Bronchial epithelial cell (primary cell): ENCODE measurements at regions not wholly inside any gene's neighbourhood (a gene's known extent, or its start where the extent isn't known, plus 50 kb on each side); places are given as distances from the start of the nearest gene placed in this dataset.
"Not testable (repeated sequence)": the region's sequence is repeated elsewhere in the genome, so short reads cannot be mapped to it uniquely, and the experiment has no call there.

Source experiments
- DNase-seq: peaks from one replicate; pipeline ENCODE4 v3.0.0-alpha.2; 2010; ENCODE audit warnings: low read depth
- FAIRE-seq: peaks from 2 replicates; lab custom pipeline; 2011; peaks lifted over from hg19 to GRCh38; lab: Jason Lieb, UNC
- H3K27me3 ChIP-seq: 2 replicates; pipeline ENCODE4 v1.5.1; 2011; ENCODE audit warnings: low read length; ENCODE audit not compliant: control insufficient read depth, insufficient read depth
- H3K36me3 ChIP-seq: 2 replicates; pipeline ENCODE4 v1.5.1; 2011; ENCODE audit warnings: low read length; ENCODE audit not compliant: control insufficient read depth, insufficient read depth
- H3K4me3 ChIP-seq: 2 replicates; pipeline ENCODE4 v1.5.1; 2011; ENCODE audit warnings: mild to moderate bottlenecking, low read depth, low read length, control low read depth
- CTCF ChIP-seq: IDR thresholded peaks from 2 replicates; pipeline ENCODE4 v1.5.1; 2011; ENCODE audit warnings: mild to moderate bottlenecking, moderate library complexity, low read length, control low read depth, inconsistent platforms; ENCODE audit not compliant: insufficient read depth, severe bottlenecking

GRCh38 chrX:63275127-63275526, 76.0 kb downstream of the SPIN4 start:
- no peak for FAIRE-seq
- peak; percentile 59 for TF ChIP-seq CTCF
- Histone ChIP-seq H3K36me3 (no peaks in the 10 kb centered on the region), H3K27me3 (no peaks in the 10 kb centered on the region), H3K4me3 (no peak overlapping the region)
- DNase-seq, result peak; percentile 18

DNA sequence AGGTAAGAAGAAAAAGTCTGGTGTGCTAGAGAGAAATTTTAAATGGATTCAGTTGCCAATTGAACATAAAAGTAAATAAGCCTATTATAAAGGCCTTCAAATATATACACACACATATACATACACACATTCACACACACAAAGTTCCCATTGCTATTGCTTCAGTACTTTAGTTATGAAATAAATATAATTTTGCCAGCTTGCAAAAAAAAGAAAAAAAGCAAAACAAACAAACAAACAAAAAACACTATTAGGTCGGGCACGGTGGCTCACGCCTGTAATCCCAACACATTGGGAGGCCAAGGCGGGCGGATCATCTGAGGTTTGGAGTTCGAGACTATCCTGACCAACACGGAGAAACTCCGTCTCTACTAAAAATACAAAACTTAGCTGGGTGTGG, 80.3 kb downstream of the SPIN4 start:
- FAIRE-seq, result no peak
- Histone ChIP-seq H3K4me3 (no peak overlapping the region), H3K27me3 (no peaks in the 10 kb centered on the region), H3K36me3 (no peaks in the 10 kb centered on the region)
- DNase-seq, result no peak
- no peak for TF ChIP-seq CTCF

GRCh38 chrX:63258144-63258543, 93.0 kb downstream of the SPIN4 start:
- no peak overlapping the region for H3K4me3 ChIP-seq
- no peaks in the 10 kb centered on the region for H3K27me3 ChIP-seq
- DNase-seq (no peak), FAIRE-seq (no peak)
- TF ChIP-seq CTCF, result no peak
- no peaks in the 10 kb centered on the region for H3K36me3 ChIP-seq

DNA sequence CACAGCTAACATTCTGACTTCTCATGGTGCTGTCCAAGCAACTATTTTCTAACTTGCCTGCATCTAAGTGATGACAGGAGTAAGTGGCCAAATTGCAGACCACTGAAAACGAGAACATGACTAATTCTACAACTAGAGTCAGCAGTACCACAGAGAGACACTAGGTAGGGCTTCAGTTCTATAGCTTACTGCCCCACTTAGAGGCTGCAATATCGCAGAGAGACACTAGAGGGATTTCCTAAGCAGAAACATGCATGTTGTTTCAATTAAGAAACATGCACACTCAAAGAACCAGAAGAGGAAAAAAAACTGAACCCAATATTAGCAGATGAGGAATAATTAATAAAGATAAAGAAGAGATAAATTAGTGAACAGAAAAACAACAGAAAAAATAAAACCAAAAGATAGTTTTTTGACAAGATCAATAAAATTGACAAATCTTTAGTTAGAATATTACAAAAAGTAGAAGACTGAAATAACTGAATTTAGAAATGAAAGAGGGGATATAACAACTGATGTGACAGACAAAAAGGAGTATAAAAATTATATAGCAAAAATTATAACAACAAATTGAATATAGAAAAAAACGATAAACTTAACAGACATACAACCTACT, 100.8 kb downstream of the SPIN4 start:
- FAIRE-seq, result no peak
- peak; percentile 69 for DNase-seq
- H3K4me3 ChIP-seq, result no peak overlapping the region
- no peaks in the 10 kb centered on the region for H3K27me3 ChIP-seq
- peak; percentile 70 for TF ChIP-seq CTCF
- no peaks in the 10 kb centered on the region for H3K36me3 ChIP-seq

DNA sequence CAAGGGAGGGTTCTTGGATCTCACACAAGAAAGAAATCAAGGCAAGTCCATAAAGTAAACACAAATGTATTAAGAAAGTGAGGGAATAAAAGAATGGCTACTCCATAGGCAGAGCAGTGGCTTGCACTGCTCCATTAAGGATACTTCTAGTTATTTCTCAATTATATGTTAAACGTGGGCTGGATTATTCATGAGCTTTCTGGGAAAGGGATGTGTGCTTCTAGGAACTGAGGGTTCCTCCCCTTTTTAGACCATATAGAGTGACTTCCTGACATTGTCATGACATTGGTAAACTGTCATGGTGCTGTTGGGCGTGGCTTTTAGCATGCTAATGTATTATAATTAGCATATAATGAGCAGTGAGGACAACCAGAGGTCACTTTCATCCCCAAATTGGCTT, 108.4 kb downstream of the SPIN4 start:
- not testable (repeated sequence) for FAIRE-seq, H3K4me3 ChIP-seq

GRCh38 chrX:63235963-63236362, 115.2 kb downstream of the SPIN4 start:
- not testable (repeated sequence) for DNase-seq, H3K36me3 ChIP-seq, FAIRE-seq, H3K4me3 ChIP-seq, H3K27me3 ChIP-seq

More for the DNA sequence above, 108.4 kb downstream of the SPIN4 start:
- not testable (repeated sequence) for DNase-seq, H3K36me3 ChIP-seq, H3K27me3 ChIP-seq

DNA sequence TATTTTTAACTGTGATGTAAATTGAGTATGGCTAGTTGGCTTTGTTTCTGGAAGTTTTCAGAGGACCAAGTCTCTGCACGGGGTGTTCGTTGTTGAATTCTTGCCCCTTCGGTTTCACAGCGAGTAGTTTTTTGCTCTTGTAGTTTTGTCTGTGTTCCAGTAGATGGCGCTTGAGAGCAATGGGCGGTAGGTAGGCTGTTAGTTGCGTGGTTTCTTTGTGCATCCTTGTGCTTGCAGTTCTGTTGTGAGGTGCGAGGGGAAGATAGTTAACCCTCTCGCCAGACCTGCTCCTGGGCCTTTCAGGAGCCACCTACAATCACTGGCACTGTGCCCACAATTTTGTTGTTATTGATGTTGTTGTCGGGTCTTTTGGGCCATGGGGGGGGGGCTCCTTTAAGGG, 118.1 kb downstream of the SPIN4 start:
- H3K4me3 ChIP-seq, H3K36me3 ChIP-seq, H3K27me3 ChIP-seq, DNase-seq: not testable (repeated sequence)
- peak; percentile 99 for FAIRE-seq

DNA sequence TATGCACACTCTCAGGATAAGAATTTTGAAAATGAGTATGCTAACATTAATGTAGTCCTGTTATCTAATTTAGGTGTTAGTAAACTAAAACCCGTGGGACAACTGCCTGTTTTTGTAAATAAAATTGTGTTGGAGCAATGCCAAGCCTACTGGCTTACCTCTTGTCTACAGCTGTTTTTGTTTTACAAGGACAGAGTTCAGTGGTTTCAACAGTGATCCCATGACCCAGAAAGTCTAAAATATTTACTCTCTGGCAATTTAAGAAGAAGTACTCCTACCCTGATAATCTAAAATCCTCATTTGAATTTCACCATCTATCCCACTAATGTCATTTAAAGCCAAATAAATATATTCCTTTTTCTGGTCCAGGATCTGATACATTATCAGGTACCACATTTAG, 132.9 kb downstream of the SPIN4 start:
- not testable (repeated sequence) for H3K4me3 ChIP-seq, H3K36me3 ChIP-seq, DNase-seq, FAIRE-seq, H3K27me3 ChIP-seq

DNA sequence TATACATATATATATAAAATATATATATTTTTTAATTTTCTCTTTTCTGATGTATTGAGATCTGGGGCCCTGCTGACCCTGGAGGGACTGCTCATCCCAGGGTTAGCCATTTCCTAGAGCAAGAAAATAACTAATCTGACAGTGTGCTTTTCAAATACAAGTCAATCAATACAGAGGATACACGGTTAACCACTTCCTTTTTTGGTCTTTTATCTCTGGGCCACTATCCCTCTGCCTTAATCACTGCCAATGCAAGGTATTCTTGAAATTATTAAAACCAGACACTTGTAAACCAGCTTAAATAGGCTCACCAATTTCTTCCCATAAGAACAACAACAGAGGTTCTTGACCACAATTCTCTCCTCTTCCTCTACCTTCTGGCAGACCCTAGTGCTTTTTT, 133.6 kb downstream of the SPIN4 start:
- H3K27me3 ChIP-seq, H3K36me3 ChIP-seq, H3K4me3 ChIP-seq, DNase-seq: not testable (repeated sequence)
- peak; percentile 55 for FAIRE-seq

GRCh38 chrX:63209645-63210044, 141.5 kb downstream of the SPIN4 start:
- H3K27me3 ChIP-seq, DNase-seq, H3K4me3 ChIP-seq, H3K36me3 ChIP-seq: not testable (repeated sequence)
- FAIRE-seq, result peak; percentile 99

GRCh38 chrX:63209128-63209527, 142.0 kb downstream of the SPIN4 start:
- not testable (repeated sequence) for H3K27me3 ChIP-seq, H3K4me3 ChIP-seq, DNase-seq, H3K36me3 ChIP-seq
- FAIRE-seq, result peak; percentile 66
